ENCODE measurements at regions not wholly inside any gene's neighbourhood (a gene's known extent, or its start where the extent isn't known, plus 50 kb on each side); places are given as distances from the start of the nearest gene placed in this dataset.
"Not testable (repeated sequence)": the region's sequence is repeated elsewhere in the genome, so short reads cannot be mapped to it uniquely, and the experiment has no call there.

- DNase-seq, result no peak
Observed at GRCh38 chr11:41714101-41714500, 254.6 kb upstream of the LRRC4C start.

- no peak for DNase-seq
Observed at GRCh38 chr11:41716862-41717261, 257.4 kb upstream of the LRRC4C start.

DNA sequence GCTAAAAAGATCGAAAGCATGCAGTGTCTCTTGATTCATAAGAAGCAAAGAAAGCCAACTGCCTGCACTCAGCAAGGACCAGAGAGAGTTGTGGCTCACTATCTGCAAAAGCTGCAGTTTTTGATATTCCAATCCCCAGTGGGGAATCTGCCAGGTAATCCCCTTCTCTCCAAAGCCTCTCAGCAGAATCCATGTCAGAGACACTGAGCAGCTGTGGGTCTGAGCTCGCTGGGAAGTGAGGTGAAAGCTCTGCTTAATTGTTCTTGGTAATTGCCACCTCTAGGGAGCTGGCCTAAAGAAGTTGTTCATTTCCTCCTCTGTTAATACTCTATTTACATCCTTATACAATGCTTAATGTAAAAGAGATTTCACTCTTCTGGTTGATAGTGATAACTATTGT, 261.3 kb upstream of the LRRC4C start:
- DNase-seq, result no peak

GRCh38 chr11:41728161-41728560, 268.7 kb upstream of the LRRC4C start:
- DNase-seq, result not testable (repeated sequence)

- no peak for DNase-seq
Observed at GRCh38 chr11:41775296-41775695, 315.8 kb upstream of the LRRC4C start.

DNA sequence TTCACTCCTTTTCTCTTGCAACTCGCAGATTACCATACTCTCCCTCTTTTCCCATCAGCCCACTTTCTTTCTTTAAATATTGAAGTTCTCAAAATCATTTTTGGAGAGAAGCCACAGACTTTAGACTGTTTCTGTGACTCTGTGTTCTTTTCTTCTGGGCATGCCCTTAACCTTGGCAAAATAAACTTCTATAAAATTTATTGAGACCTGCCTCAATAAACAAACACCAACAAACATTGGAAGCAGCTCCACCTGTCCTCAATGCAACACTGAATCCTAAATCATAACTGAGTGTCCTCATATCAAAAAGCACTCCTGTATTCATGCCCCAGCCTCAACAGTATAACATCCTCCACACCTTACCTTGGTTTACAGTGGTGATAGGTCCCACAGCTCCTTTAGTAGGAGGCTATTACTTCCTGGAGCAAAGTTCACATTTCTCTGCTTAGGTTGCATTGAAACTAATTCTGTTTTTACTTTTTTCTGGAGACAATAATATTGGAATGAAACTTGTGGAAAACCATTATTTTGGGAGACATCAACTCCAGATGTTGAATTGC, 320.0 kb upstream of the LRRC4C start:
- DNase-seq, result no peak

- no peak for DNase-seq
Observed at GRCh38 chr11:41781441-41781840, 322.0 kb upstream of the LRRC4C start.

GRCh38 chr11:41784513-41785335, 325.3 kb upstream of the LRRC4C start:
- no peak for DNase-seq

DNA sequence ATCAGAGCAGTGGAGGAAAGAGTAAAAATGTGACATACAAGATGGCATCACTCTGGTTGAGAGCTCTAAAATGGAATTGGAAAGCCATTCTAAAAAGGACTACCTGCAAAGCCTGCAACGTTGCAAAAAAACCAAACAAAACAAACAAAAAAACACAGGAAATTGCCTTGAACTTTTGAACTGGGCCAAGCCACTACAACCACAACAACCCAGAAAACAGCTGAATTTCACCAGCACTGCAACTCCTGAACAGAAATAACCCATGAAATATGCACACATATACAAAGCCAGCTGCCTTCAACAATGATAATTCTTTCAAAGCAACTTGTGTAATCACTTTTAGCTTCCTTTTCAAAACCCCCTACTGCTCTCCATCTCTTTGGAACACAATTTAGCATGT, 326.6 kb upstream of the LRRC4C start:
- no peak for DNase-seq

DNA sequence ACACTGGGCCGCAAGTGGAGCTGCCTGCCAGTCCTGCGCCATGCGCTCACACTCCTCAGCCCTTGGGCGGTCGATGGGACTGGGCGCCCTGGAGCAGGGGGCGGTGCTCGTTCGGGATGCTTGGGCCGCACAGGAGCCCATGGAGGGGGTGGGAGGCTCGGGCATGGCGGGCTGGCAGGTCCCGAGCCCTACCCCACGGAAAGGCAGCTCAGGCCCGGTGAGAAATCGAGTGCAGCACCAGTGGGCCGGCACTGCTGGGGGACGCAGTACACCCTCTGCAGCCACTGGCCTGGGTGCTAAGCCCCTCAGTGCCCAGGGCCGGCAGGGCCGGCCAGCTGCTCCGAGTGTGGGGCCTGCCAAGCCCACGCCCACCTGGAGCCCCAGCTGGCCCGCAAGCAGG, 328.7 kb upstream of the LRRC4C start:
- no peak for DNase-seq

DNA sequence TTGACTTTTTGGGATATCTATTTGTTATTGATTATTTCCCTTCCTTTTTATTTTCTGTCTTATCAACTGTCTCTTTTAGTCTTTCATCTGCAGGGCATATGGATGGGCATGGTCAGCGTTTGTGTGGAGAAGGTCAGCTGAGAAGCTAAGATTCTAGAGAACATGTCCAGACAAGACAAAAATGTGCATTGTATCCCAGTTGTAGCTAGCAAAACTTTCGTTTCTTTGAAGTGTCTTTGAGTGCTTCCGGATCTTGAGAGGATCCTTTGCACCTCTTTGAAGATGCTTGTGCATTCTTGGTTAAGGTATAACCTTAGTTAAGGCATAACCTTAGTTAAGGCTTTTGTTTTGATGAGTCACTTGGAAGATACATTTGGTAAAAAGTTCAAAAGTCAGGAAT, 329.9 kb upstream of the LRRC4C start:
- no peak for DNase-seq

DNA sequence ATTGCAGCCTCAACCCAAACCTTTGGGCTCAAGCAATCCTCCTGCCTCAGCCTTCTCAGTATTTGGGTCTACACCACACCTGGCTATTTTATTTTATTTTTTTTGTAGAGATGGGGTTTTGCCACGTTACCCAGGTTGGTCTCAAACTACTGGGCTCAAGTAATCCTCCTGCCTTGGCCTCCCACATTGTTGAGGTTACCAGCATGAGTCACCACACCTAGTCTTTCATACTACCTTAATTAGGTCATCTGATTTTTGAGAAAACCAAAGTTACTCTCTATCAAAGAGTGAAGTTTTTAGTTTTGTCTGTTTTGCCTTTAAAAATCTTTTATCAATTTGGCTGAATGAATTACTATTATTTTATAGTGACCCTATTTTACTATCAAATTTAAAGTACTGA, 335.6 kb upstream of the LRRC4C start:
- no peak for DNase-seq

GRCh38 chr11:41799754-41800153, 340.3 kb upstream of the LRRC4C start:
- no peak for DNase-seq

DNA sequence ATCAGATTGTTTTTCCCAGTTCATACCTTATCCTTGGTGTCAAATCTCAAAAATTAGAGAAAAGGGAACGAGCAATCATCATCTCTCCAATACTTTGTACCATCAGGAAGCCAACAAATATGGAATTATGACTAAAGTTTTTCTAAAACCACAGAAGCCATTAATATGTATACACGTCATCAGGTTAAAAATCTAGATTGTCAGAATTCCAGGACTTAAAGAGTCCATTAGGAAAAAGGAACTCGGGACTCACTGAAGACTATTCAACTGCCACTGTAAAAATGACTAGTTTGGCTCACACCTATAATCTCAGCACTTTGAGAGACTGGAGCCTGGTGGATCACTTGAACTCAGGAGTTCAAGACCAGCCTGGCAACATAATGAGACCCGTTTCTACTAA, 344.4 kb upstream of the LRRC4C start:
- DNase-seq, result no peak

GRCh38 chr11:41816396-41816795, 356.9 kb upstream of the LRRC4C start:
- no peak for DNase-seq

DNA sequence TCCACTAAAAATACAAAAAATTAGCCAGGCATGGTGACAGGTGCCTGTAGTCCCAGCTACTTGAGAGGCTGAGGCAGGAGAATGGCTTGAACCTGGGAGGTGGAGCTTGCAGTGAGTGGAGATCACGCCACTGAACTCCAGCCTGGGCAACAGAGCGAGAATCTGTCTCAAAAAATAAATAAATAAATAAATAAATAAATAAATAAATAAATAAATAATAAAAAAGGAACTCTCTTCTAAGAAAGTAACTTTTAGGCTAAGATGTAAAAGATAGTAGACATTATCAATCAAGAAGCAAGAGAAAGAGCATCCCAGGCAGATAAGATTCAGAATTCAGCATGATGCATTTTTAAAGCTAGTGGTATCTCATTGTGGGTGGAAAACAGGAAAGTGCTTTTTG, 364.8 kb upstream of the LRRC4C start:
- not testable (repeated sequence) for DNase-seq

GRCh38 chr11:41826085-41826484, 366.6 kb upstream of the LRRC4C start:
- no peak for DNase-seq

GRCh38 chr11:41836431-41836830, 377.0 kb upstream of the LRRC4C start:
- no peak for DNase-seq

DNA sequence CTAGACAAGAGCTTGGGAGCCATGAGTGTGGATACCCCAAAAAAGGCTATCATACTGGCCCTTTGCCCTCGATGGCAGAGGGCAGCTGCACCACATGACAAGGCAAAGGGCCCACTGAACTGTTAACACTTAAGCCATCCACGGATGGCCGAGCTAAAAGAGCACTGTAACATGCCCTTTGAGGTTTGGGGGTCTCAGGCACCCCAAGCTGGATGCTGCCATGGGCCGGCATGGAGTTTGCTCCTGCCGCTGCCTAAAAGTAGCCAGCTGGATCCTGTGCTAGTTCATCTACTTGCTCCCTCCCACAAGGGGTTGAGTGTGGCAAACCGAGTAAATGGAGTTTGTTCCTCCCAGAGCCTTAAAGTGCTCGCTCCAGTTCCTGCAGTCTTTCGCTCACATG, 383.2 kb upstream of the LRRC4C start:
- no peak for DNase-seq

- no peak for DNase-seq
Observed at GRCh38 chr11:41845066-41845465, 385.6 kb upstream of the LRRC4C start.

DNA sequence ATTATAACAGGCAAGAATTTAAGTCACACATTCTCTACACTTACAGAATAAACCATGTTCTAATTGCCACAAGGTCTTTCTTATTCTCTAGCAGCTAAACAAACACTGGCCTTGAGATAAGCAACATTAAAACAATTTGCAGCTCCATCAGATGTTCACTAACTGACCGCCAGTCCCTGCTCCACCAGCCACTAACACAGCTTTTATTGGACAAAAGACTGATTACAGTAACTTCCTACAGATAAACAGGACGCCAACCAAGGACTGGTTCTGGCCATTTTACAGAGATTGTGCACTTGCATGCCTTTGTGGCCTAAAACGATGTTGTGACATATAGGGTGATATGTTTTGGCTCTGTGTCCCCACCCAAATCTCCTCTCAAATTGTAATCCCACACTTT, 388.9 kb upstream of the LRRC4C start:
- DNase-seq, result no peak

DNA sequence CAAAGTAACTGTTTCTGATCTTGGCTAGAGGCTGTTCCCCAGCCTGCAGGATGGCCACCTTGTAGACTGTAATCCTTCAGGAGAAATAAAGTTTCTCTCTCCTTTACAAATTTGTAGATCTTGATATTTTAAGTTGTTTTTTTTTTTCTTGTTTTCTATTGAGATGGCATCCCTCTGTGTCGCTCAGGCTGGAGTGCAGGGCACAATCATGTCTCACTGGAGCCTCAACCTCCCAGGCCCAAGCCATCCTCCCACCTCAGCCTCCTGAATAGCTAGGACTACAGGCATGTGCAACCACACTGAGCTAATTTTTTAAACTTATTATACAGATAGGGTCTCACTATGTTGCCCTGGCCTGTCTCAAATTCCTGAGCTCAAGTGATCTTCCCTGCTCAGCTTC, 389.8 kb upstream of the LRRC4C start:
- no peak for DNase-seq

GRCh38 chr11:41851743-41852142, 392.3 kb upstream of the LRRC4C start:
- no peak for DNase-seq

DNA sequence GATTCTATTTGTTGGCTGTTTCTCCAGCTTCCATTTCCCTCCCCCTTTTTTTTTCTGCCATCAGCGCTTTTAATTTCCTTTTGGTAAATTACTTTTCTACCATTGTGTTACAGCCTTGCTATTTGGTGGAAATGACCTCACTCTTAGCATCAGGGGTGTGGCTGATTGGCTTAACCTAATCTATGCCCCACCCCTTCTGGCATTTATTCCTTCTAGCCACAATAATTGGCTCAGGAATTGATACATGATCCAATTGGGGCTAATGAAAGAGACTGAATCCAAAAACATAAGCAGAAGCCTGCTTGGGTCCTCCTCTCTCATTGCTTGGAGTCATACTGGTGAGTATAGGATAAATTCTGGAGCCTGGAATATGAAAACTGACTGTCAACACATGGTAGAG, 402.4 kb upstream of the LRRC4C start:
- no peak for DNase-seq

DNA sequence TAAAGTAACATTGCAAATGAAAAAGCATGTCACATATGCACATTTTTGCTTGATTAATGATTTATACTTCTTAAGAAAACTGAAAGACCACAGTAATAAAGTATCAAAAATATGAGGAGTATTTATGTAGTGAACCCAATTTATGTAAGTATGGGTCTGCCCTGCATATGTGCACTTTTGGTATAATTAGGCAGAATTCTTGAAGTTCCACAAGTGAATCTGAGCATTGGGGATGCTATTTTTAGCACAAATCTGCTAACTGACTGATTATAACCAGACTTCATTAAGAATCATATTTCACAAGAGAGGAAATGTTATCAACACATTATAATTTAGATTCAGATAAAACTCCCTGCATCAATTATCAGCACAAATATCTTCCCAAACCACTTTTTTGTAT, 407.1 kb upstream of the LRRC4C start:
- no peak for DNase-seq

Measured in SW 1271 (cell line).